ENCODE measurements at regions not wholly inside any gene's neighbourhood (a gene's known extent, or its start where the extent isn't known, plus 50 kb on each side); places are given as distances from the start of the nearest gene placed in this dataset.

DNA sequence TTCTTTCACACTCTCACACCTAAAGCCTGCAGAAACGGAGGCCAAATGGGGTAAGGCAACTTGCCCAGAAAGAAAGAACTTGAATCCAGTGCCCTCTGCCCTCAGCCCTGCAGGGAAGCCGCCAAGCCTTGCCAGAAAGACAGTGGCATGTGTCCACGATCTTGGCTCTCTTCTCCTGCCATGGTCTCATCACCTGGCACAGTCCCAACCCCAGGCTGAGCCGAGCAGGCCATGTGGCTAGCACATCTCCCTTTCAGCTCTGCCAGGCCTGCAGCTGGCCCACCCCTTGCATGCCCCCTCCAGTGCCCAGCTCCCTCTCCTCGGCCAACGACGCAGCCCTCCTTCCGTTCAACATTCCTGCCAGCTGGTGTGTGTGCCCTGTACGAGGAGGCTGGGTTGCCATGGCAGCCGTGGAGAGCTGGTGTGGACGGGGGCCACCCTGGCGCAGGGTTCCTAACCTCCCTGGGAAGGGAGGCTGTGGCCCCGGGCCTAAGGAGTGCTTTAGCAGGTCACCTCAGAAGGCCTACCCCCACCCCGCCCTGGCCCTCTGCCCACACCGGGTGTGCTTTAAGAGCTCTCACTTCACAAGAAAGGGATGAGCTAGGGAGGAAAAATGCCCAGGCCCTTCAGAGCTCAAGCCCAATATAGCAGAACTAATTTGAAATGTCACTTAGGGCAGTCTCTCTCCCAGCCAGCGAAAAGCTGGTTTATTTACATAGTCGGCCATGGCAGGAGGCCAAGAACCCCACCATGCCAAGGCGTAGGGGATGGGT, 73.0 kb upstream of the PJA1 start:
- H3K9me3 ChIP-seq (ENCODE audit: low read depth, low read length, poor library complexity, severe bottlenecking), result no peaks in the 10 kb centered on the region
- intact Hi-C loops (cut with micrococcal nuclease; ENCODE audit: unreplicated experiment), result no loop called here
- no peaks in the 10 kb centered on the region for H3K36me3 ChIP-seq (ENCODE audit: insufficient read depth, low read length, poor library complexity, severe bottlenecking)
- DNase-seq (ENCODE audit: low spot score), result no peak
- ChIA-PET CTCF (no interaction called here), POLR2A (ENCODE audit: low non-redundant PET) (no interaction called here)
- H3K4me1 ChIP-seq (ENCODE audit: insufficient read depth, low read length, poor library complexity, severe bottlenecking), result peaks cover 5% of the 10 kb centered on the region
- H3K27me3 ChIP-seq (replicated peaks; ENCODE audit: insufficient read depth, low read depth, low read length, poor library complexity), result no peaks in the 10 kb centered on the region
- no TSS peak for BruUV-seq (replicated peaks)
- no peak overlapping the region for H3K27ac ChIP-seq (ENCODE audit: low read depth, low read length, poor library complexity, severe bottlenecking)
- TF ChIP-seq, protein P1, sequence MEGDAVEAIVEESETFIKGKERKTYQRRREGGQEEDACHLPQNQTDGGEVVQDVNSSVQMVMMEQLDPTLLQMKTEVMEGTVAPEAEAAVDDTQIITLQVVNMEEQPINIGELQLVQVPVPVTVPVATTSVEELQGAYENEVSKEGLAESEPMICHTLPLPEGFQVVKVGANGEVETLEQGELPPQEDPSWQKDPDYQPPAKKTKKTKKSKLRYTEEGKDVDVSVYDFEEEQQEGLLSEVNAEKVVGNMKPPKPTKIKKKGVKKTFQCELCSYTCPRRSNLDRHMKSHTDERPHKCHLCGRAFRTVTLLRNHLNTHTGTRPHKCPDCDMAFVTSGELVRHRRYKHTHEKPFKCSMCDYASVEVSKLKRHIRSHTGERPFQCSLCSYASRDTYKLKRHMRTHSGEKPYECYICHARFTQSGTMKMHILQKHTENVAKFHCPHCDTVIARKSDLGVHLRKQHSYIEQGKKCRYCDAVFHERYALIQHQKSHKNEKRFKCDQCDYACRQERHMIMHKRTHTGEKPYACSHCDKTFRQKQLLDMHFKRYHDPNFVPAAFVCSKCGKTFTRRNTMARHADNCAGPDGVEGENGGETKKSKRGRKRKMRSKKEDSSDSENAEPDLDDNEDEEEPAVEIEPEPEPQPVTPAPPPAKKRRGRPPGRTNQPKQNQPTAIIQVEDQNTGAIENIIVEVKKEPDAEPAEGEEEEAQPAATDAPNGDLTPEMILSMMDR (conservative IDR thresholded peaks at IDR 0.05; ENCODE audit: low read depth, low read length), result no peak
- no peak for TF ChIP-seq EZH2 (IDR thresholded peaks at IDR 0.05; ENCODE audit: borderline replicate concordance, low read depth, low read length, poor library complexity, severe bottlenecking)
- no peak overlapping the region for H3K4me3 ChIP-seq (ENCODE audit: low read depth, low read length, poor library complexity, severe bottlenecking)

DNA sequence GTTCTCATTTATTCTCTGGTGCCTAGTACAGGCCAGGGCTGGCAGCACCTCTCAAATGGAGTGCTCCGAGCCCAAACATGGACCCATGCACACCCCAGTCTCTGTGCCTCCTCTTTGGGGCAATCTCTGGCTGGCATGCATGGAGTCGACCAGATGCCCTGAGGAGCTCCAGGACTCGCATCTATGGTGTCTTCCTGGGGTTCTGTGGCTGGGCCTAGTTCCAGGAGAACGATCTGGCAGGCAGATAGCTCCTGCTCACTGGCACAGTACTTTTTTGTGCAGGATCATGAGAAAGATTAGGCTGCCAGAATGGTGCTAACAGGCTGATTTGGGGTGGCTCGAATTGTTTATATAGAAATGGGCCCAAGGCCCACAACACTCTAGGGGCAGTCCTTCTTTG, 72.0 kb upstream of the PJA1 start:
- no peak for TF ChIP-seq EZH2 (IDR thresholded peaks at IDR 0.05; ENCODE audit: borderline replicate concordance, low read depth, low read length, poor library complexity, severe bottlenecking)
- TF ChIP-seq, protein P1 (conservative IDR thresholded peaks at IDR 0.05; ENCODE audit: low read depth, low read length), result no peak
- H3K27ac ChIP-seq (ENCODE audit: low read depth, low read length, poor library complexity, severe bottlenecking), result no peak overlapping the region
- CTCF ChIA-PET, result no interaction called here
- H3K36me3 ChIP-seq (ENCODE audit: insufficient read depth, low read length, poor library complexity, severe bottlenecking), result no peaks in the 10 kb centered on the region
- no TSS peak for BruUV-seq (replicated peaks)
- intact Hi-C loops (cut with micrococcal nuclease; ENCODE audit: unreplicated experiment), result no loop called here
- H3K27me3 ChIP-seq (replicated peaks; ENCODE audit: insufficient read depth, low read depth, low read length, poor library complexity), result no peaks in the 10 kb centered on the region
- H3K4me3 ChIP-seq (ENCODE audit: low read depth, low read length, poor library complexity, severe bottlenecking), result no peak overlapping the region
- H3K4me1 ChIP-seq (ENCODE audit: insufficient read depth, low read length, poor library complexity, severe bottlenecking), result peaks cover 7% of the 10 kb centered on the region
- POLR2A ChIA-PET (ENCODE audit: low non-redundant PET), result interaction anchor here (0.6 kb wide), 1 partner anchor 209 kb away, joined by 4 read pairs; no protein-coding TSS in a partner anchor
- DNase-seq (ENCODE audit: low spot score), result no peak
- no peaks in the 10 kb centered on the region for H3K9me3 ChIP-seq (ENCODE audit: low read depth, low read length, poor library complexity, severe bottlenecking)

DNA sequence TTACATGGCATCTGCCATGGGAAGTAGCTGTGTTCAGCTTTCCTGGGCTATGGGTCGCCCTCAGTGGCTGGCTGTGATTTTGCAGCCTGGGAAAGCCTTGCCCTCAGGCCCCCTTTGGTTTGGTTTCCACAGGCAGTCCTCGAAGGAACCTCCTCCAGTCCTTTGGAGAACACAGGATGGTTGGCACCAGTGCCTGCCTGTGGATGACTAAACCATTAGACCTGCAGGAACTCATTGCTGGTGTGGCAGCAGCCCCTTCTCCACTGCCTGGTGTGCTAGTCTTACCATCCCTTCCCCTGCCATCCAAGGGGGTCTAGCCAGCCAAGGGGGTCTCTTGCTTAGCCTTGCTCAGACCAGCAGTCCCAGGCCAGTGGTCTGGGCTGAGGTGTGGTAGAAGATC, 71.4 kb upstream of the PJA1 start:
- CTCF ChIA-PET, result no interaction called here
- Histone ChIP-seq H3K9me3 (ENCODE audit: low read depth, low read length, poor library complexity, severe bottlenecking) (no peaks in the 10 kb centered on the region), H3K4me3 (ENCODE audit: low read depth, low read length, poor library complexity, severe bottlenecking) (no peak overlapping the region), H3K36me3 (ENCODE audit: insufficient read depth, low read length, poor library complexity, severe bottlenecking) (no peaks in the 10 kb centered on the region), H3K27me3 (replicated peaks; ENCODE audit: insufficient read depth, low read depth, low read length, poor library complexity) (no peaks in the 10 kb centered on the region), H3K4me1 (ENCODE audit: insufficient read depth, low read length, poor library complexity, severe bottlenecking) (peaks cover 7% of the 10 kb centered on the region), H3K27ac (ENCODE audit: low read depth, low read length, poor library complexity, severe bottlenecking) (no peak overlapping the region)
- TF ChIP-seq EZH2 (IDR thresholded peaks at IDR 0.05; ENCODE audit: borderline replicate concordance, low read depth, low read length, poor library complexity, severe bottlenecking), result no peak
- TF ChIP-seq, protein P1 (conservative IDR thresholded peaks at IDR 0.05; ENCODE audit: low read depth, low read length), result no peak
- POLR2A ChIA-PET (ENCODE audit: low non-redundant PET), result interaction anchor here (0.6 kb wide), 1 partner anchor 208 kb away, joined by 4 read pairs; no protein-coding TSS in a partner anchor
- intact Hi-C loops (cut with micrococcal nuclease; ENCODE audit: unreplicated experiment), result no loop called here
- BruUV-seq (replicated peaks), result no TSS peak
- no peak for DNase-seq (ENCODE audit: low spot score)

Data from A673 (cell line).